ENCODE measurements at regions not wholly inside any gene's neighbourhood (a gene's known extent, or its start where the extent isn't known, plus 50 kb on each side); places are given as distances from the start of the nearest gene placed in this dataset.

GRCh38 chr2:224202281-224202865 lies 163.3 kb upstream of the SERPINE2 start:
- TF ChIP-seq CTCF (IDR thresholded peaks at IDR 0.05) (no peak), POLR2AphosphoS5 (IDR thresholded peaks at IDR 0.05) (no peak)

Data from gastroesophageal sphincter (tissue), 3 donors.